Stomach (tissue), 8 donors: ENCODE measurements at regions not wholly inside any gene's neighbourhood (a gene's known extent, or its start where the extent isn't known, plus 50 kb on each side); places are given as distances from the start of the nearest gene placed in this dataset.

Source experiments
- DNase-seq, 2 donors: peaks; one replicate each; pipeline versions ENCODE4 v3.0.0 to v3.0.0-alpha.2; 2013 to 2019
- H3K27ac ChIP-seq, 5 donors: fragments of 200-600 bp in 4 of 5; sonication (generic) in 4 of 5; one replicate each; pipeline ENCODE4 v1.5.1; 2013 to 2019; ENCODE audit warnings: mild to moderate bottlenecking in 1 of 5, moderate library complexity in 1 of 5
- H3K27me3 ChIP-seq, 3 donors: fragments of 200-600 bp; sonication (generic); one replicate each; pipeline ENCODE4 v1.5.1; 2017 to 2019; ENCODE audit warnings: mixed run types in 1 of 3
- H3K36me3 ChIP-seq, 4 donors: fragments of 200-600 bp; sonication (generic); 1 replicate in 3 of 4; 2 replicates in 1 of 4; pipeline ENCODE4 v1.5.1; 2016 to 2019
- H3K4me1 ChIP-seq, 4 donors: fragments of 200-600 bp; sonication (generic); one replicate each; pipeline ENCODE4 v1.5.1; 2016 to 2019
- H3K4me3 ChIP-seq, 4 donors: fragments of 200-600 bp; sonication (generic) in 3 of 4; one replicate each; pipeline ENCODE4 v1.5.1; 2016 to 2019; ENCODE audit warnings: mild to moderate bottlenecking in 1 of 4
- H3K9me3 ChIP-seq, 4 donors: fragments of 200-600 bp; sonication (generic); one replicate each; pipeline ENCODE4 v1.5.1; 2016 to 2019
- CTCF ChIP-seq, 7 experiments: fragments of 450-650 bp in 4 of 7; fragments of 200-600 bp in 3 of 7; sonication (generic) in 3 of 7; IDR thresholded peaks; one replicate each; pipeline ENCODE4 v1.5.1; 2016 to 2019; ENCODE audit warnings: antibody characterized with exemption in 7 of 7, control low read depth in 2 of 7, mild to moderate bottlenecking in 1 of 7
- EP300 ChIP-seq: sonication (generic); formaldehyde crosslinking; IDR thresholded peaks from one replicate; pipeline ENCODE4 v1.6.1; 2017; ENCODE audit warnings: antibody characterized with exemption
- POLR2A ChIP-seq, 4 donors: fragments of 450-650 bp; IDR thresholded peaks; one replicate each; pipeline ENCODE4 v1.6.1; 2016; ENCODE audit warnings: antibody characterized with exemption in 4 of 4, control low read depth in 2 of 4, mild to moderate bottlenecking in 1 of 4, moderate library complexity in 1 of 4
- POLR2AphosphoS5 ChIP-seq, 3 donors: sonication (generic); formaldehyde crosslinking; IDR thresholded peaks; one replicate each; pipeline ENCODE4 v1.6.1; 2016; ENCODE audit warnings: antibody characterized with exemption in 3 of 3
- WGBS, 5 donors: extraction: QIAGEN DNeasy Blood & Tissue Kit in 3 of 5; methylation state at CpG; one replicate each; pipeline versions ENCODE4 v1.1.5 to v1.1.7; 2013 to 2018; 5-methylcytosine and 5-hydroxymethylcytosine counted together
- intact Hi-C: fragments of 100-400 bp; cut with DNase I; formaldehyde crosslinking; loops from one replicate; pipeline ENCODE4 v1.15.1; 2023; ENCODE audit warnings: low total_unique reads
- donor health status: healthy with polysubstance abuse.
- donor health status: Bipolar disorder and iron deficiency.
- donor health status: healthy.

- DNase-seq: no peak
- 68 to 92% (median 86%) methylated on average over 3 of the region's 3 CpGs for WGBS, 5 donors
- Histone ChIP-seq H3K27me3 (peaks cover 0 to 8% (median 0%) of the 10 kb centered on the region in 3 donors), H3K4me1 (no peaks in the 10 kb centered on the region), H3K27ac (no peak overlapping the region), H3K36me3 (no peaks in the 10 kb centered on the region), H3K9me3 (no peaks in the 10 kb centered on the region), H3K4me3 (no peak overlapping the region)
- TF ChIP-seq EP300 (no peak), POLR2A (IDR thresholded peaks at IDR 0.05) (no peak), POLR2AphosphoS5 (IDR thresholded peaks at IDR 0.05) (no peak), CTCF (IDR thresholded peaks at IDR 0.05) (no peak)
- intact Hi-C loops: no loop called here
Measured at GRCh38 chr5:135631391-135631790, 52.6 kb upstream of the CXCL14 start.

DNA sequence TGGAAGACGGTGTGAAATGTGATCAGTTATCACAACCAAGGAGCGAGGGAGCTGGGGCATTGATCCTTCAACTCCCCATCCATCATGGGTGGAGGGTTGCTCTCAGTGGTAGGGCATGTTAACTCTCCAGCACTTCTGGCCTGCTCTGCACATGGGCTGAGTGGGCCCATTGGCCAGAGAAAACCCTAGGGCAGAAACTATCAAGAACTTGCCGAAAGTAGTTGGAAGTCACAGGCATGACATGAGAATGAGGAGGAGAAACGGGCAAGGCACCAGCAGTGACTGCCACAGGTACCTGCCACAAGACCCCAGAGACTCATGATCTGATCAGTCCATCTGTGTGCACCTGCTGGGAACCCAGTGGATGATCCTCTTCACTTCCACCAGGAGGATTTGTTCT, 50.9 kb upstream of the CXCL14 start:
- Histone ChIP-seq H3K4me1 (no peaks in the 10 kb centered on the region), H3K9me3 (no peaks in the 10 kb centered on the region), H3K27ac (no peak overlapping the region), H3K36me3 (no peaks in the 10 kb centered on the region), H3K4me3 (no peak overlapping the region), H3K27me3 (peaks cover 0 to 7% (median 0%) of the 10 kb centered on the region in 3 donors)
- 77 to 86% (median 80%) methylated on average over 3 to 4 of the region's 4 CpGs for WGBS, 5 donors
- no peak for TF ChIP-seq POLR2A (IDR thresholded peaks at IDR 0.05)
- TF ChIP-seq POLR2AphosphoS5 (IDR thresholded peaks at IDR 0.05): no peak
- no peak for TF ChIP-seq CTCF (IDR thresholded peaks at IDR 0.05)
- TF ChIP-seq EP300: no peak
- no peak for DNase-seq
- intact Hi-C loops: no loop called here

DNA sequence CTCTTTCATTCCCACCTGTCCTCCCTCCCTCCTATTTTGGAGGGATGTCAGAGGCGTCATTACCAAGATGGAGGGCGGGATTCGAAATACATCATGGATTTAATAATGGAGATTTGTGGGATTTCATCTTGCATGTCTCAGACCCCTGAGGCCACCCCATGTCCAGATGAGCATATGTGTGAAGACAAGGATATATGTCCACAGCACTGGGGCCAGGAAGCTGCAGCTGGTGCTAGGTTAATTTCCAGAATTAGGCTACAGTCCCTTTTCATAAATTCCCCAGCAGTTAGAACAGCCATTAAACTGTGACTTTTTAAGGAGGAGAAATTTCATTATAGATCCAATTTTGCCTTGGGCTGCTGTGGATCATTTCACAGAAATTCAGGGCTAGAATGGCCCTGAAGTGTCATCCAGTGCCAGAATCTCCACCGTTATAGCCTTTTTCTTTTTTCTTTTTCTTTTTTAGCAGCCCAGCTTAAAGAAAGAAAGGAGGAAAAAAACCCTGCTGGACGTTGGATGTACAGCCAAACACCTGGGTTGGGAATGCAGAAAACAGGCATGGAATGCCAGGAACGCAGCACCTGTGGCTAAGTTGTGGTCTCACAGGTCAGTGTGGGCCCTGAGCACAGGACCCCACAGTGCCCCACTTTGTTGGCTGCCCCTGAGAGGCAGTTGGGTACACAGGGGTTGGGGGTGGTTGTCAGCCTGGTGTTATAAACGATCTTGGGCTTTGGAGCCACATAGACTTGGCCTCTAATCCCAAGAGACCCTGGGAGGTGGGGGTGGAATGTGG, 50.2 kb upstream of the CXCL14 start:
- no peak for DNase-seq
- intact Hi-C loops: no loop called here
- Histone ChIP-seq H3K4me1 (no peaks in the 10 kb centered on the region), H3K36me3 (no peaks in the 10 kb centered on the region), H3K4me3 (no peak overlapping the region), H3K27me3 (peaks cover 0 to under 1% (median 0%) of the 10 kb centered on the region in 3 donors), H3K27ac (no peak overlapping the region), H3K9me3 (no peaks in the 10 kb centered on the region)
- TF ChIP-seq POLR2AphosphoS5 (IDR thresholded peaks at IDR 0.05) (no peak), CTCF (IDR thresholded peaks at IDR 0.05) (no peak)
- 63 to 73% (median 68%) methylated on average over 7 of the region's 7 CpGs for WGBS, 5 donors
